ENCODE measurements at regions not wholly inside any gene's neighbourhood (a gene's known extent, or its start where the extent isn't known, plus 50 kb on each side); places are given as distances from the start of the nearest gene placed in this dataset.

- DNase-seq, result no peak
These were observed 139.1 kb upstream of the FOXF1 start for GRCh38 chr16:86371083-86371803.

- no peak for DNase-seq
These were observed 138.1 kb upstream of the FOXF1 start for GRCh38 chr16:86372193-86372592.

- no peak for DNase-seq
These were observed 136.9 kb upstream of the FOXF1 start for GRCh38 chr16:86373276-86373901.

GRCh38 chr16:86374603-86375130 lies 135.7 kb upstream of the FOXF1 start:
- no peak for DNase-seq

GRCh38 chr16:86375364-86375763 lies 135.0 kb upstream of the FOXF1 start:
- DNase-seq, result no peak

GRCh38 chr16:86375851-86376250 lies 134.5 kb upstream of the FOXF1 start:
- DNase-seq, result no peak

GRCh38 chr16:86376837-86377236 lies 133.5 kb upstream of the FOXF1 start:
- DNase-seq, result no peak

- no peak for DNase-seq
These were observed 132.9 kb upstream of the FOXF1 start for GRCh38 chr16:86377251-86378022.

GRCh38 chr16:86378128-86378527 lies 132.2 kb upstream of the FOXF1 start:
- no peak for DNase-seq

GRCh38 chr16:86378831-86379504 lies 131.4 kb upstream of the FOXF1 start:
- DNase-seq, result no peak

- no peak for DNase-seq
These were observed 130.9 kb upstream of the FOXF1 start for GRCh38 chr16:86379505-86379846.

GRCh38 chr16:86380030-86380429 lies 130.3 kb upstream of the FOXF1 start:
- DNase-seq, result no peak

GRCh38 chr16:86381491-86381890 lies 128.8 kb upstream of the FOXF1 start:
- DNase-seq, result no peak

GRCh38 chr16:86382067-86382773 lies 128.1 kb upstream of the FOXF1 start:
- no peak for DNase-seq

- no peak for DNase-seq
These were observed 127.4 kb upstream of the FOXF1 start for GRCh38 chr16:86382774-86383407.

GRCh38 chr16:86383488-86384262 lies 126.7 kb upstream of the FOXF1 start:
- DNase-seq, result no peak

- no peak for DNase-seq
These were observed 126.1 kb upstream of the FOXF1 start for GRCh38 chr16:86384263-86384649.

- no peak for DNase-seq
These were observed 125.3 kb upstream of the FOXF1 start for GRCh38 chr16:86384980-86385379.

- no peak for DNase-seq
These were observed 122.6 kb upstream of the FOXF1 start for GRCh38 chr16:86387468-86388440.

- DNase-seq, result no peak
These were observed 121.4 kb upstream of the FOXF1 start for GRCh38 chr16:86388976-86389375.

All from occipital lobe (tissue), 1 donor.